Posterior cingulate gyrus (tissue), 11 donors: ENCODE measurements at regions not wholly inside any gene's neighbourhood (a gene's known extent, or its start where the extent isn't known, plus 50 kb on each side); places are given as distances from the start of the nearest gene placed in this dataset.

ENCODE experiments used
- DNase-seq, 10 donors: peaks; one replicate each; pipeline versions ENCODE4 v3.0.0 to v3.0.0-alpha.2; 2020 to 2021; ENCODE audit warnings: mixed read lengths in 3 of 10
- intact Hi-C: fragments of 100-400 bp; cut with DNase I; formaldehyde crosslinking; loops from one replicate; pipeline ENCODE4 v1.15.1; 2023

DNA sequence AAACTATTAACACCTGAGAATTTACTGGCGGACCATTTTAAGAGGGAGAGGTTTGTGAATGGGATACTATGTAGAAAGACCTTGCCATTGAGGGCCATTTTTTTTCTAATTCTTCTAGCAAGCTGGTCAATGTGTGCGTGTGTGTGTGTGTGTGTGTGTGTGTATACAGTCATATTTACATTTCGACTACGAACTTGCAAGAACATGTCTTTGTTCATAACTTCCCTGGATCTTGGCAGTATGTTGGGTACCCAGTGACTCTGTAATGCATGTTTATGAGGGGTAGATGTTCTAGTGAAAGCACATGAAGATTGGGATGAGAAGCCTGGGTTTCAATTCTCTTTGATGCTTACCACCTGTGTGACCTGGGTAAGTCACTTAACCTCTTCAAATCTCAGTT lies 133.6 kb downstream of the UBE2E3 start:
- intact Hi-C loops = no loop called here
- no peak for DNase-seq

DNA sequence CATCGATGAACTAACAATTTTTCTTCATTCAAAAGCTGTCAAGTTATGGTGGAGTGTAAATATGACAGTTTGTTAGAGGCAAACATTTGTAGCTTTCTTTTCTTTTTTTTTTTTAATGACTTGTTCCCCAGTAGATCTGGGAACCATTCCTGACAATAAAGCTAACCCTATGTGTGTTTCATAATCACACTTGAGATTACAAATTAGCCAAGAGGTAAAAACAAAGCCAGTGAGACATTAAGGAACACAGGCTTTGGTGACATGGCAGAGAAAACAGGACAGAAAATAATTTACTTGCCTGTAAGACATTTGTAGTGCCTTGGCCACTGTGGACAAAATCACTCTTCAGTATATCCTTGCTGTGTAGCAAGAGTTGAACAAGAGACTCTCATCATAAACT lies 135.9 kb downstream of the UBE2E3 start:
- DNase-seq = no peak
- intact Hi-C loops = no loop called here

DNA sequence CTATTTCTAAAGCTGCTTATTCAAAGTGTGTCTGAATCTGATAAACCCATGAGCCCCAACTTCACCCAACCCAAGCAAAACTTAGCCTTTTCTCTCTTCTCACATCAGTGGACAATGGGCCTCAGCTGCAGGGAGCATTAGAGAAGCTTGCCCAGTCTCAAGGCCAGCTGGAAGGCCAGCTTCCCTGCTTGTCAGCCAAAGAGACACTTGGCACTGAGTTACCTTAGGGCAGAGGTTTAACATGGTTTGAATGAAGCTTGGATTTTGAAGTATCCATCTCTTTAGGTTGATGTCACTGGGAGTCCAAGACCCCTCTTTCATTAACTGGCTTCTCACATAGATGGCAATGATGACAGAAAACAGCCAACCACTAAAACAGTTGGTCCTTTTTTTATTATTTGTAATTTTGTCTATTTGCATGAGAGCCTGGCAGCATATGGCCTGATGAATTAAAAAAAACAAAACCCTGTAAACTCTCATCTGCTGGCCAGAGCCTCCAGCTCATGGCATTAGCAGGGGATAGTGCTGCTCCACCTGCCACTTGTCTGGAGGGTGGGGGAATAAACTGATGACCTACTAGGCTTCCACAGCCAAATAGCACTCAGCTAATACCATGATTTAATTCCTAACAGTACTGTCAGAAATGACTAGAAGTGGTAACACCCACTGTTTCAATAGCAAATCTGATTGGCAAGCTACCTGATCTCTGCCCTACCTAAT lies 137.0 kb downstream of the UBE2E3 start:
- DNase-seq = peak in 2 of 10 donors; percentile 41 to 59
- intact Hi-C loops = no loop called here

DNA sequence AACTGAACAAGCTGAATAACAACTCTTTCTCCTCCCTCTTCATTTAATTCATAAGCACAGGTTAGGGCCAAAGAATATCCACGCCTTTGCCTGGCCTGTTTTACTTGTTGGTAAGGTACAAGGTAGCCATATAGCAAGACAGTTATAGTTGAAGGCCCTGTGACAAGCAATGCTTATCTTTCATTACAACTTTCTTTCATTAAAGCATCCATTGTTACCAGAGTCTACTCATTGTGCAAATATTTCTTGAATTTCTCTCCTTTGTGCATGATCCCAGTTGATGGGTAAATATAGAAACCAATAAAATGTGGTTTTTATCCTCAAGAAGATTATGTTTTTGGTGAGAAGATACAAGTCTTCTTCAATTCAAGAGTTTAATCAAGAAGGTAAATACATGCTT lies 140.2 kb downstream of the UBE2E3 start:
- intact Hi-C loops = no loop called here
- DNase-seq = no peak

DNA sequence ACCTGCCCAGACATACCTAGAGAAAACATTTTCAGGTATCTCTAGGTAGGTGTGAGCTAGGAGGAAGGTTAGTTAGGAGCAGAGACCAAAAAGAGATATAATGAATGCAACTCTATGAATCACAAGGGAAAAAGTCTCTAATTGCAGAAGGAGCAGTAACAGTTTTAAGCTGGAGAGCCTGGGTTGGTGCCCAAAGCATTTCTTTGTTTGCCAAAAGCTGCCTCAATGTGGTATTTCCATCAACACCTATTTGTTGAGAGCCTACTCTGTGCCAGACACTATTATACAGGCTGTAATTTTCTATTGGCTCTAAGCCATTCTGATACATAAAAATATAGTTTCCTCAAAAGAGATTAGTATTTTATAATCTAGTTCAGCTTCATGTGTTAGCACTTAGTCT lies 141.6 kb downstream of the UBE2E3 start:
- DNase-seq = no peak
- intact Hi-C loops = no loop called here

DNA sequence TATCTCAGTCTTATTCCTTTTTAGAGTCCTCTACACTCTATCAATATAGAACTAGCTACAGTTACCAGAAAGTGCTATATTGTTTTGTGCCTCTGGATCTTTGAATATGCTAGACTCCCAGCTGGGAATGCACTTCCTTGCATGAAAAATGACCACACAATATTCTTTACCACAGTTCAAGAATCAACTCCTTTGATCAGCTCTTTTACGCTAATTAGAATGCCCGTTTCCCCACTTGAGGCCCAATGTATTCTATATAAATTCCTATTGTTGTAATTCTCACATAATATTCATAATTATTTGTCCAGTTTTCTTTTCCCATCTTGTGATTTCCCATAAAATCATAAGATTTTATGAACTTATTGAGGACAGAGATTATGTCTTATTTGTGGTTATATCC lies 142.2 kb downstream of the UBE2E3 start:
- intact Hi-C loops = no loop called here
- no peak for DNase-seq

DNA sequence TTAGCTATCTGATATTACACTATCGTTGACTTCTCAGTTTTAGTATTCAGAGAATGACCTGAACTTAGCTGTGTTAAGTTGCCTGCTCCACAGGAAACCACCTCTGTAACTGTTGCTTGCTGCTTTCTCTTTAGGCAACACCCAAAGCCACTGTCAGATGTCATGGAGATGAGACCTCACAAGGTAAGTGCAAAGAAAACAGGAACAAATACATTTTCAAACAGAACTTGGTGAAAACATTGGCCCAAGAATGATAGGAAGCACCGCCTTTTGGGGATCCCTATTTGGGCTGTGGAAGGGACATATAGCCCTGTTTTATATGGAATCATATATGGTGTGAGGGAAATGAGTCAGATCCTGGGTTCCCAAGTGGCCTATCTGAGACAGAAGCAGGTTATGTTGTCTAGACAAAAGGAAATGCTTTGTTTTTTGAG lies 143.4 kb downstream of the UBE2E3 start:
- no peak for DNase-seq
- intact Hi-C loops = no loop called here

DNA sequence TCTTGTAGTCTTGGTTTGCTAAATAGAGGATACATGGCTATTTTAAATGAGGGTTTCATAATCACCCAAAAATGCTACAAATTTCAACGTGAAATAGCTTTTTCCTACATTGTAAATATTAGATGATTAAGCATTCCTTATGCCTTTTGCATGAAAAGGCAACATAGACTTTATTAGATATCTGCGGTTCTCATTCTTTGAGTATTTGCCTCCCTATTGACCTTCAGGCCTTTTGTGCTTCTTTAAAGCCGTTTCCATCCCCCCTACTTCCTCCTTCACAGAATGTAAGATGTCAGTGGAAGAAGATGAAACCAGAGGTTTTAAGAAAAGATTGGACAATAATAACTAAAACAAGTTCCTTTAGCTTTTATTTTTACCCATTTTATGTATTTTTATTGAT lies 144.1 kb downstream of the UBE2E3 start:
- intact Hi-C loops = no loop called here
- DNase-seq = no peak

DNA sequence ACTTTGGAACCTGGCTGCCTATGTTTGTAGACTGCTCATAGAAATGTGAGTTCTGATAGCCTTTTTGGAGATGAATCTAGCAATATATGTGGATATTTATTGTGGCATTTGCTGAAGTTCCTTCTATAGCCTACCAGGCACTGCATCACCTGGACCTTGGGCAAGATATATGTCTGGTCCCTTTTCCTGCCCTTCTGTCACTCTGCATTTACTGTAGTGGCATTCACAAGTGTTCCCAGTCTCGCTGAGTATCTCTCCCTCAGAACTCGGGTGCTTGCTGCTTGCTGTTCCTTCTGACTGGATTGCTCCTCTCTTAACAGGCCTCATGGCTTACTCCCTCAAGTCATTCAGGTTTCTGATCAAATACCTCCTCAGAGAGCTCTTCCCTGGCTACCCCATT lies 145.0 kb downstream of the UBE2E3 start:
- DNase-seq = no peak
- intact Hi-C loops = no loop called here

DNA sequence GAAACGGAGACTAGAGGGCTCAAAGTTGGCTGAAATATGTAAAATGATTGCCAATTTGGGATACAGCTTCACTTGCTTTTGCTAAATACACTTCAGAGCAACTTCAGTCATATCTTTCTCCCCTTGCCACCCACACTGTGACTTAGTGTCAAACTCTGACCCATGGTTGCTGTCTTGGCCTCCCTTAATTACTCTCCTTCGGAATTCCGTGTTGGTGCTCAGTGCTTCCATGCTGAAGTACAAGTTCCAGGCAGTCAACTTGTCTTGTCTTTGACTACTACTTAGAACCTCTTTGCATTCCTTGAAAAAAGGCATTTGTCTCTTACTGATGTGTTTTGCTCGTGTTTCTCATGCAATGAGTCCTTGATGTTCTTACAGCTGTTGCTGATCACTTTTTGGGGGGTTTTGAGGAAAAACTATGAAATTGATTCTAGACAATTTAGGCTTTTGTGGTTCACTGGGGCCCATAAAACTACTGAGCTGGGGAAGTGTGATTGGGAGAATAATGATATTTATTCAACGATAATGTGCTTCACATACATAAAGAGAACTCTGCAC lies 146.0 kb downstream of the UBE2E3 start:
- intact Hi-C loops = no loop called here
- DNase-seq = no peak

DNA sequence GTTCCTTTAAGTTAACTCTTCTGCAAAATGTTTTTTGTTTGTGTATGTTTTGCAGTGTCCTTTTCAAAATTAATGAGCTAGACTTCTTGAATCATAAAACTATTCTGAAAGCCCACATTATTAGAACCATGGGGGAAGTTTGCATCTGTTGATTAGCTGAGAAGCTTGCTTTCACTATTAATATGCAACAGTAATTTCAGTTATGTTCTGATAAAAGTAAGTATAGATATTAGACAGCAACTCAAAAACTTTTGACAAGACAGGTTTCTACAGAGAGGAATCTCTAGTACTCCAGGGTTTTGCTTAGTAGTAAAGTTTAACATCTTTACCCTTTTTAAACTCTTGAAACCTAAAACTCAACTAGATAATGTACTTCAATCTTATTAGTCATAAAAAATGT lies 147.8 kb downstream of the UBE2E3 start:
- intact Hi-C loops = no loop called here
- no peak for DNase-seq

DNA sequence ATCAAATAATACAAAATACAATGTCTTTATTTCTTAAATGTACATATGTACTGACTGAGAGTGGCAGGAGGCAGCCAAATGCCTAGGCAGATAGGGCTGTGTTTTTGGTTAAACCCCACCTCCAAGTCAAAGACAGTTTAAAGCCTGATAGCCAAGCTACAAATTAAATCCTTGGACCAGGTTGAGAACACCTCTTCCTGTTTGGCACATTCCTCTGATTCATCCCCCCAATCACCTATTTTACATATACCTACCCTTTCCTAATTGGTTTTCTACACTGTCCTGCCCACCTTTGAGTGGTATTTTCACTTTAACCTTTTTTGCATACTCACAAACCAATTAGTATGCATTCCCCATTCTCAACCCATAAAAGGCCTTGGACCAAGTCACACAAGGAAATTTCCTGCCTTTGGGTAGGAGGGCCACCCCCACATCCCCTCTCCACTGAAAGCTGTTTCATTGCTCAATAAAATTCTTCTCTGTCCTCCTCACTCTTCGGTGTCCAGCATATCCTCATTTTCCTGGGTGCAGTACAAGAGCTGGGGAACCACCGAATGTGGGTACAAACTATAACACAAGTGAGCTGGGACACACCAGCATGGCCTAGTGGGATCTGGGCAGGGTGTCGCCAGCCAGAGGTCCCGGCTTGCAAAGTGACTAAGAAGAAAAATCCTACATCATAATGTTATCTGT lies 149.1 kb downstream of the UBE2E3 start:
- peak in 1 of 10 donors; percentile 43 for DNase-seq
- intact Hi-C loops = no loop called here

DNA sequence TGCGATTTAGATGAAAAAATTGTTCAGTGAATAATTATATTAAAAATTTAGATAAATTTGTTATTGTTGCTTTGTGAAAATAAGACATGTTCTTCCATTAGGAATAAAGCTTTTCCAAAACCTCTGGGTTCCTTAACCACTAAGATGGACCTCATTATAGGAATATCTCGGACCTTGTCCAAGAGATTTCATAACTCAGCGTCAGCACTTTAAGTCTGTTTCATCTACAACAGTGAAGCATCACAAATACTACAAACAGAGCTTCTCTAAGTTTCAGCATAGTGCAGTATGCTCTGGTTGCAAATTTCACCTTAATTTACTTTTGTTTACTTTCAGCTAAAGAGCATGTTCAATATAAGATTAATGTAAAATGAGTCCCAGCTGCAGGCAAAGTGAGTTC lies 150.3 kb downstream of the UBE2E3 start:
- intact Hi-C loops = no loop called here
- DNase-seq = no peak

DNA sequence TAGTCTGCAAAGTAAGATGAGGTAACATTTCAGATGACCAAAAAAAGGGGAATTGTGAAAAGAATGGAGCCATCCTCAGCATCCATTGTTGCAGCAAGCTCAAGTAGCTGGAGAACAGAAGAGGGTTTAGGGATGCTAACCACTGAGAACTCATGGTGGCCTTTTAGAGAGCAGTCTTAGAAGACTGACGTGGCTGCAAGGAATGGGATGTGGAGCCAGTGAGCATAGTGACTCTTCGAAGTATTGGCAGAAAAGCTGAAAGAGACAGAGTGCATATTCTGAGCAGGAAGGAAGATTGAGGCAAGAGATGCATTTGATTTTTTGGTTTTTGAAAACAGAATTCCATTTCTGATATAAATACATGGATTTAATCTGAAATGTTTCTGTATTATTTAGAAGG lies 151.2 kb downstream of the UBE2E3 start:
- intact Hi-C loops = no loop called here
- DNase-seq = no peak

DNA sequence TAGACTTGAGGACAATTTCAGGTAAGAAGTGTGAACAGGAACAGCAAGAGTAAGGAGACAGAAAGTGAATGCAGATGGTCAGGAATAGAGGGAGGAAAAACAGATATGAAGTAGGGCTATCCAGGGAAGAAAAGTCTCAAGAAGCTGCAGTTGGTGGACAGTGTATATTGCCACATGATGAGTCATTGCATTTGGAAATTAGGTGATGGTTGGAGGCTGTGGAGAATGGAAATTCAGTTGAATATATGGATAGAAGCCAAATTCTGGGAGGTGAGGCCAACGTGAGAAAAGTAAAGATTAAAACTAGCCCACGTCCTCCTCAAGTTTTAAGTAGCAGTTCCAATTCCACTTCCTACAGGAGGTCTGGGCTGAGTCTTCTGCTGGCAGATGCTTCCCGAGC lies 158.4 kb downstream of the UBE2E3 start:
- intact Hi-C loops = no loop called here
- no peak for DNase-seq

DNA sequence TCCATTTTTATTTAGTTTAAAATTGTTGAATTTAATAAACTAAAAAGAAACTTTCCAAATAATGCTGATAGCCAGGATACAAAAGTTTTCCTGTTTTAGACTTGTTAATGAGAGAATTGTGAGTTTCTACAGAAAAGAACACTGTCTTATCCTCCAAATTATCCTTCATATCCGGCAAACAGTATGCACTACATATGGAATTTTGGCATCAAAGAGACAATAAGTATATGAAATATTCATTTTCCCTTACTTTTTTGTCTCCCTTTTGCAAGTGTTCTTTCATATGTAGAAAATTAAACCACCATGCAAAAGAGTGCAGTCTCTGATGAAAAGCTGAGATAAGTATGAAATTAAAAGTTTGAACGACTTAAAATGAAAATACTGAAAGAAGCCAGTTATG lies 159.4 kb downstream of the UBE2E3 start:
- DNase-seq = no peak
- intact Hi-C loops = no loop called here

DNA sequence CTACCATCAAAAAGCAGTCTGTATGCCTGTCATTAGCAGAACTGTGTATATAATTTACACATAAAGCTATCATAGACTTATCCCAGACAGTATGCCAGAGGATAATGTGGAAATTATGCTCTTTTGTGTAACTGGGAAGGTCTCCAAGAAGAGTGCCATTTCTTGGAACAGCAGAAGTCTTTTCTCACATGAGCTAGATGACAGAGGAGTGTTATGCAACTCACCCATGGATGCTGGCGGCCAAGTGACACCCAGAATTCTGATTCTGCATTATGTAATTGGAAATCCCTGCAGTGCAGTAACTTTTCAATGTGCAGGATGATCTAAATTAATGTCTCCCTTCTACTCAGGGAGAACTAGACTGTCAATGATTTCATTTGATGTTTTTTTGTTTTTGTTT lies 160.0 kb downstream of the UBE2E3 start:
- peak in 5 of 10 donors; percentile 10 to 86 (median 25) for DNase-seq
- intact Hi-C loops = no loop called here

DNA sequence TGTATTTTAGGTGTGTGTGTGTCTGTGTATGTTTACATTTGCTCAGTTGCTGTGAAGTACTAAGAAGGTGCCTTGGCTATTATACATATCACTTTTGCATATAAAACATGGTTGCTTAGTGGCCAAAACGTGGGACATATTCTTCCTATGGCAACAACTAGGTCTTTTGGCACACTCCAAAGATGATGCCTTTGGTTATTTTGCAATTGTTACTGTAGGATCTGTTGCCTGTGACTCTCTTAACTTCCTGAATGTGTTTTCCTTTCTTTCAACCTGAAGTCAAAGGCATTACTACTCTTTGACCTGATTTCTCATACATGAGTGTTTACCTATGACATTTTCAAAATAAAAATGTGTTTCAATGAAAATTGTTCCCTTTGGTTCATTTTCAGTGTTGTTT lies 160.5 kb downstream of the UBE2E3 start:
- intact Hi-C loops = no loop called here
- no peak for DNase-seq

DNA sequence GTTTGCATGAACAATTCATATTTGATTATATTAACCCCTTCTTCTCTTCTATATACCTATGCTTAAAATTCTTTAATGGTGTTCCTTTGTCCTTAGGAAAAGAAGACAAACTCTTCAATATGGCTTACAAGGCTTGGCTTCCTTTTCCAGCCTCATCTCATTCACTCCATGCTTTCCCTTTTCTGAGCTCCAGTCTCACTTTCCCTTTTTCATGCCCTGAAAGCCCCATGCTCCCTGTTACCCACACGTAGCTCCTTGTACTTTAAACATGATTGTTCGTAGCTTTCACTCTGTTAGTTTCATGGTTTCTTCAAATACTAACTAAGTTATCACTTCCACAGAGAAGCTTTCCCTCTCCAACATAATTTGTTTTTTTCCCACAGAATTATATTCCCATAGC lies 161.3 kb downstream of the UBE2E3 start:
- no peak for DNase-seq
- intact Hi-C loops = no loop called here

DNA sequence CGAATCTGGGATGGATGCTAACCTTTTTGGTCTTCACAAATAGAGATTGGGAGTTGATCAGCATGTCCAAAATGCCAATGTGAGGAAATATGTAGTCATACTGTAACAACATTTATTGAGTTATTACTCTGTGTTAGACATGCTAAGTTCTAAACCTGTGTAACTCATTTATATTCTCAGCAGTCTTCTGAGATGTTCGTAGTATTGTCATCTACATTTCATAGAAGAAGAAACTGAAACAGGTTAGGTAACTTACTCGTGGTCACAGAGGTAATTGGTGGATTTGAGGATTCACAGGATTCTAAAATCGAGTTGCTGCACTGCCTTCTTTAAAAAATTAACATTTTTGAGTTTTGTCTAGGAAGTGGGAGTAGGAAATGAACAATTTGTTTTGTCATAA lies 162.1 kb downstream of the UBE2E3 start:
- intact Hi-C loops = no loop called here
- DNase-seq = no peak

DNA sequence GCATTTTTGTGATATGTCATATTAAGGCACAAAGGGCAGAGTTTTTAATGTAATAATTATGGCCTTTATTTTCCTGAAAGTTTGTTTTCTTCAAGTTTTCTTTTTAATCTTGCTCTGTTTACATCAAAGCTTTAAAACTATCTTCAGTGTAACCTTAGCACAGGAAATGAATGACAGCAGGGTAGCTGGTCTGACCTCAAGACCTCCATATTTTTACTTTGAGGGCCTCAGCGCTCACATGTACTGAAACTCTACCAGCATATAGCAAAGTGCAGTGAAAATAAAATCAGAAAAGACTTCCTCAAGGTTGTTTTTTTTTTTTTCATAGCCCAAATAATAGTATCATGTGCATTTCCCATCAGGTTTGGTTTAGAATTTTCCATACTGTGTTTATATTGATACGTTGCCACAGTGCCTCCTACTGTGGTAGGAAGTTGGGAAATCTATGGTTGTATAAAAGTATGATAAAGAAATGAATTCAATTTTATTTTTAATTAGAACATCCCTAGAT lies 163.4 kb downstream of the UBE2E3 start:
- no peak for DNase-seq
- intact Hi-C loops = no loop called here

DNA sequence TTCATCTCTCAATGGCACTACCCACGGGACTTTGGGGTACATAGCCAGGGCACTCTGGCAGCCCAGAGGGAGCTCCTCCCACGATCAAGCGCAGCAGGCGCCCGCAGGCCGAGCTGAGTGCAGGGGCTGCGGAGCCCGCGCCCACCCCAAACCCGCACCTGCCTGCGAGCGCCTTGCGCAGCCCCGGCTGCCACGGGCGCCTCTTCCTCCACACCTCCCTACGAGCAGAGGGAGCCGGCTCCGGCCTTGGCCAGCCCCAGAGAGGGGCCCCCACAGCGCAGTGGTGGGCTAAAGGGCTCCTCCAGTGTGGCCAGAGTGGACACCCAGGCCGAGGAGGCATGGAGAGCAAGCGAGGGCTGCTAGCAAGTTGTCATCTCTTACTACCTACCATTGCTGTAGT lies 165.2 kb downstream of the UBE2E3 start:
- intact Hi-C loops = no loop called here

More for the DNA sequence above, 165.2 kb downstream of the UBE2E3 start:
- DNase-seq = peak in 1 of 10 donors; percentile 73
